Retinal pigment epithelial cell (primary cell): ENCODE measurements at regions not wholly inside any gene's neighbourhood (a gene's known extent, or its start where the extent isn't known, plus 50 kb on each side); places are given as distances from the start of the nearest gene placed in this dataset.
"Not testable (repeated sequence)": the region's sequence is repeated elsewhere in the genome, so short reads cannot be mapped to it uniquely, and the experiment has no call there.

Source experiments
- DNase-seq: peaks from one replicate; pipeline ENCODE4 v3.0.0-alpha.2; 2010; ENCODE audit warnings: low read depth
- H3K4me3 ChIP-seq: 2 replicates; pipeline ENCODE4 v1.5.1; 2011; ENCODE audit warnings: mild to moderate bottlenecking, low read length, control low read depth, moderate library complexity
- CTCF ChIP-seq: conservative IDR thresholded peaks from 2 replicates; pipeline ENCODE4 v1.5.1; 2011; ENCODE audit warnings: low read depth, low read length, control low read depth, inconsistent platforms

GRCh38 chr6:169406804-169407203 is 153.2 kb upstream of the THBS2 start:
- no peak for DNase-seq
- no peak overlapping the region for H3K4me3 ChIP-seq
- TF ChIP-seq CTCF: no peak

GRCh38 chr6:169406034-169406433 is 152.4 kb upstream of the THBS2 start:
- H3K4me3 ChIP-seq: no peak overlapping the region
- no peak for DNase-seq
- no peak for TF ChIP-seq CTCF

GRCh38 chr6:169404828-169405227 is 151.2 kb upstream of the THBS2 start:
- DNase-seq: no peak
- TF ChIP-seq CTCF: no peak
- H3K4me3 ChIP-seq: no peak overlapping the region

- TF ChIP-seq CTCF: no peak
- DNase-seq: no peak
- no peak overlapping the region for H3K4me3 ChIP-seq
Observed at GRCh38 chr6:169398342-169399105, 144.9 kb upstream of the THBS2 start.

GRCh38 chr6:169397684-169398083 is 144.0 kb upstream of the THBS2 start:
- no peak for DNase-seq
- H3K4me3 ChIP-seq: no peak overlapping the region
- TF ChIP-seq CTCF: no peak

GRCh38 chr6:169396554-169397163 is 143.0 kb upstream of the THBS2 start:
- no peak for TF ChIP-seq CTCF
- H3K4me3 ChIP-seq: no peak overlapping the region
- no peak for DNase-seq

- H3K4me3 ChIP-seq, DNase-seq: not testable (repeated sequence)
Observed at GRCh38 chr6:169396009-169396539, 142.4 kb upstream of the THBS2 start.
